Ecto neural progenitor cell (in vitro differentiated cells): ENCODE measurements at regions not wholly inside any gene's neighbourhood (a gene's known extent, or its start where the extent isn't known, plus 50 kb on each side); places are given as distances from the start of the nearest gene placed in this dataset.
A peak's percentile ranks its signal among the peaks of the same experiment; 100 is the strongest.
"Not testable (repeated sequence)": the region's sequence is repeated elsewhere in the genome, so short reads cannot be mapped to it uniquely, and the experiment has no call there.

Source experiments
- DNase-seq: peaks from one replicate; pipeline ENCODE4 v3.0.0-alpha.2; 2018; ENCODE audit warnings: low spot score

GRCh38 chr4:130008461-130008860 lies 912.5 kb downstream of the C4orf33 start:
- DNase-seq = no peak

GRCh38 chr4:130012806-130013205 lies 916.9 kb downstream of the C4orf33 start:
- DNase-seq = not testable (repeated sequence)

- no peak for DNase-seq
Observed at GRCh38 chr4:130021706-130022105, 925.8 kb downstream of the C4orf33 start.

GRCh38 chr4:130023088-130023487 lies 927.1 kb downstream of the C4orf33 start:
- no peak for DNase-seq

- no peak for DNase-seq
Observed at GRCh38 chr4:130025701-130026100, 929.7 kb downstream of the C4orf33 start.

GRCh38 chr4:130026185-130026584 lies 930.2 kb downstream of the C4orf33 start:
- peak; percentile 56 for DNase-seq

- DNase-seq = no peak
Observed at GRCh38 chr4:130027973-130028372, 932.0 kb downstream of the C4orf33 start.

- DNase-seq = no peak
Observed at GRCh38 chr4:130028552-130028951, 932.6 kb downstream of the C4orf33 start.

- DNase-seq = no peak
Observed at GRCh38 chr4:130029442-130029841, 933.5 kb downstream of the C4orf33 start.

GRCh38 chr4:130031858-130032257 lies 935.9 kb downstream of the C4orf33 start:
- no peak for DNase-seq

- DNase-seq = not testable (repeated sequence)
Observed at GRCh38 chr4:130033657-130034056, 937.7 kb downstream of the C4orf33 start.

- DNase-seq = no peak
Observed at GRCh38 chr4:130034876-130035275, 938.9 kb downstream of the C4orf33 start.

- no peak for DNase-seq
Observed at GRCh38 chr4:130035391-130035790, 939.4 kb downstream of the C4orf33 start.

- not testable (repeated sequence) for DNase-seq
Observed at GRCh38 chr4:130037866-130038265, 941.9 kb downstream of the C4orf33 start.

GRCh38 chr4:130038540-130038939 lies 942.6 kb downstream of the C4orf33 start:
- DNase-seq = not testable (repeated sequence)

- no peak for DNase-seq
Observed at GRCh38 chr4:130043732-130044160, 947.8 kb downstream of the C4orf33 start.

GRCh38 chr4:130044788-130045531 lies 949.0 kb downstream of the C4orf33 start:
- no peak for DNase-seq

GRCh38 chr4:130053723-130054122 lies 957.8 kb downstream of the C4orf33 start:
- no peak for DNase-seq

GRCh38 chr4:130054908-130055307 lies 959.0 kb downstream of the C4orf33 start:
- no peak for DNase-seq

GRCh38 chr4:130056286-130056685 lies 960.3 kb downstream of the C4orf33 start:
- DNase-seq = no peak

GRCh38 chr4:130064471-130064870 lies 968.5 kb downstream of the C4orf33 start:
- no peak for DNase-seq

GRCh38 chr4:130067419-130067818 lies 971.5 kb downstream of the C4orf33 start:
- no peak for DNase-seq

GRCh38 chr4:130068072-130068471 lies 972.1 kb downstream of the C4orf33 start:
- DNase-seq = no peak

- DNase-seq = no peak
Observed at GRCh38 chr4:130071746-130072145, 975.8 kb downstream of the C4orf33 start.
